ENCODE measurements at regions not wholly inside any gene's neighbourhood (a gene's known extent, or its start where the extent isn't known, plus 50 kb on each side); places are given as distances from the start of the nearest gene placed in this dataset.

DNA sequence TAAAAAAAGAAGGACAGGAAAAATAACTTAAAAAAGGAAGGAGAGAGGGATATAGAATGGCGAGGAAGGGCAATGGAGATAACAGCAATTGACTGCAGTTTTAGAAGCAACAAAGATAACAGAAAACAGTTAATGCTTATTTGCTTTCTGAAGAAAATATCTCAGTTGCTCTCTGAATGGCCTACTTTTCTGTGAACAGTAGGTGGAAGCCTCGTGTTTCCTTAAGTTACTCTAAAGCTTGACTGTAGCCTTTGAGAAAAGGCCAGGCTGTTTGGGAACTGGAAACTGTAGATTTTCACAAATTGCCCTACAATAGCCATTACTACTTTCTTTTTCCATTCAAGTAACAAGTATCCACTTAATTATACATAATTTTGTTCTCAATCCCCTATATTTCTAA is 404.5 kb downstream of the YTHDC2 start:
- TF ChIP-seq, protein P1, sequence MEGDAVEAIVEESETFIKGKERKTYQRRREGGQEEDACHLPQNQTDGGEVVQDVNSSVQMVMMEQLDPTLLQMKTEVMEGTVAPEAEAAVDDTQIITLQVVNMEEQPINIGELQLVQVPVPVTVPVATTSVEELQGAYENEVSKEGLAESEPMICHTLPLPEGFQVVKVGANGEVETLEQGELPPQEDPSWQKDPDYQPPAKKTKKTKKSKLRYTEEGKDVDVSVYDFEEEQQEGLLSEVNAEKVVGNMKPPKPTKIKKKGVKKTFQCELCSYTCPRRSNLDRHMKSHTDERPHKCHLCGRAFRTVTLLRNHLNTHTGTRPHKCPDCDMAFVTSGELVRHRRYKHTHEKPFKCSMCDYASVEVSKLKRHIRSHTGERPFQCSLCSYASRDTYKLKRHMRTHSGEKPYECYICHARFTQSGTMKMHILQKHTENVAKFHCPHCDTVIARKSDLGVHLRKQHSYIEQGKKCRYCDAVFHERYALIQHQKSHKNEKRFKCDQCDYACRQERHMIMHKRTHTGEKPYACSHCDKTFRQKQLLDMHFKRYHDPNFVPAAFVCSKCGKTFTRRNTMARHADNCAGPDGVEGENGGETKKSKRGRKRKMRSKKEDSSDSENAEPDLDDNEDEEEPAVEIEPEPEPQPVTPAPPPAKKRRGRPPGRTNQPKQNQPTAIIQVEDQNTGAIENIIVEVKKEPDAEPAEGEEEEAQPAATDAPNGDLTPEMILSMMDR (IDR thresholded peaks at IDR 0.05): no peak
- TF ChIP-seq POLR2A (IDR thresholded peaks at IDR 0.05) (no peak), POLR2AphosphoS5 (IDR thresholded peaks at IDR 0.05) (no peak)
- H3K27me3 ChIP-seq: no peaks in the 10 kb centered on the region

DNA sequence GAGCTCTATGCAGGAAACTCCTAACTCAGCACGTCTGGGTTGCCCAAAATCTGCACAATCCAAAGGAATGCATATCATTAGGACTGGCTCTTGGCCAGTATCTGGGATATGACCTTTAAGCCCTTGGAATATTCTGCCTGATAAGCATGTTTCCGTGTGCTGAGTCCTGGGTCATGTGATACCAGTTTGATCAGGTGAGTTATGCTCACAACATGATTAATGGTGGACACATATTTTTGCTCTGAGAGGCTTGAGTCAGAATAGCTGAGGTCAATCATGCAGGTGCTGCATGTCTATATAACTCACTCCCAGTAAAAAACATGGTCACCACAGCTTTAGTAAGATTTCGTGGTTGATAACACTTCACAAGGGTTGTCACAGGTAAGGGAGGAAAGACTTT is 408.8 kb downstream of the YTHDC2 start:
- TF ChIP-seq POLR2A (IDR thresholded peaks at IDR 0.05): no peak
- TF ChIP-seq POLR2AphosphoS5 (IDR thresholded peaks at IDR 0.05): no peak
- TF ChIP-seq, protein P1 (IDR thresholded peaks at IDR 0.05): no peak
- intact Hi-C loops (cut with DNase I; ENCODE audit: low total_unique reads): no loop called here
- DNase-seq (ENCODE audit: low spot score in 2 of 2): no peak
- Histone ChIP-seq H3K36me3 (no peaks in the 10 kb centered on the region), H3K4me1 (no peaks in the 10 kb centered on the region), H3K27ac (no peak overlapping the region), H3K4me3 (no peak overlapping the region), H3K27me3 (no peaks in the 10 kb centered on the region), H3K9me3 (no peaks in the 10 kb centered on the region)

More for the DNA sequence above, 404.5 kb downstream of the YTHDC2 start:
- no peak for DNase-seq (ENCODE audit: low spot score in 2 of 2)
- H3K9me3 ChIP-seq: no peaks in the 10 kb centered on the region
- no peaks in the 10 kb centered on the region for H3K4me1 ChIP-seq
- H3K27ac ChIP-seq: no peak overlapping the region
- H3K4me3 ChIP-seq: no peak overlapping the region
- intact Hi-C loops (cut with DNase I; ENCODE audit: low total_unique reads): no loop called here
- no peaks in the 10 kb centered on the region for H3K36me3 ChIP-seq

DNA sequence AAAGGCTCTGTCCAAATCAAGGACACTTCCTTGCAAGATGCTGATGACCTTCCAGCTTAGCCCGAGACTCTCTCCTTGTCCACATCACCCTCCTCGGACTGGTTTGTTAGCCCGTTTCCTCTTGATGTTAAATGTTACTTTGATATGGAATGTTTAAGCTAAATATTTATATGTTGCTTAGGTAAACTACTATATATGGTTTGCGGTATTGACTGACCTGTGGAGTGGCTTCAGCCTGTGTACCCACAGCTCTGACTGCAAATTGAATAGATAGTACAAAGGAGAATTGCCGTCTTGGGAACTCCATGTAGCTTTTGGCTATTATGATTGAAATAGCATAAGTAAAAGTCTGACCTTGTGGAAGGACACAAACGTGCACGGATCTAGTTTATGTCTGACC is 422.0 kb downstream of the YTHDC2 start:
- DNase-seq (ENCODE audit: low spot score in 2 of 2): no peak
- Histone ChIP-seq H3K27me3 (no peaks in the 10 kb centered on the region), H3K4me3 (no peak overlapping the region), H3K4me1 (no peaks in the 10 kb centered on the region), H3K27ac (no peak overlapping the region), H3K9me3 (no peaks in the 10 kb centered on the region), H3K36me3 (no peaks in the 10 kb centered on the region)
- TF ChIP-seq, protein P1 (IDR thresholded peaks at IDR 0.05): no peak
- TF ChIP-seq POLR2AphosphoS5 (IDR thresholded peaks at IDR 0.05) (no peak), POLR2A (IDR thresholded peaks at IDR 0.05) (no peak)
- intact Hi-C loops (cut with DNase I; ENCODE audit: low total_unique reads): no loop called here

DNA sequence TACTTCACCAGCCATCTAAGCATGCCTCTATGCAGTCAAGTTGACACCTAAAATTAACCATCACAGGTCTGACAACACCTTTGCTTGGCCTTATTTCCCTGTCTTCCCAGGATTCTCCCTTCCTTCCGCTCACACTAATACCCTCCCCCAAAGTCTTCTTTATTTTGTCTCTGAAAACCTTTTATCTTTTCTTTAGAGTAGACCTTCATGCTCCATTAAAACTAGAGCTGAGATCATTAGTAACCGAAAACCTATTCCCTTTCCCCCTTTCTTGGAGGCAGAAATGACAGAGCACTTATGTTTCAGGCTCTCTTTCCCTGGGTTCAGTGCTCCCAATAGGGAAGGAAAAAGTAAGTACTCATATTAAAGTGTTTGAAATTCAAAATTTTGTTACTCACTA is 423.8 kb downstream of the YTHDC2 start:
- Histone ChIP-seq H3K9me3 (no peaks in the 10 kb centered on the region), H3K27ac (no peak overlapping the region), H3K27me3 (no peaks in the 10 kb centered on the region), H3K36me3 (no peaks in the 10 kb centered on the region), H3K4me1 (no peaks in the 10 kb centered on the region), H3K4me3 (no peak overlapping the region)
- TF ChIP-seq, protein P1 (IDR thresholded peaks at IDR 0.05): no peak
- TF ChIP-seq POLR2A (IDR thresholded peaks at IDR 0.05) (no peak), POLR2AphosphoS5 (IDR thresholded peaks at IDR 0.05) (no peak)
- intact Hi-C loops (cut with DNase I; ENCODE audit: low total_unique reads): no loop called here
- DNase-seq (ENCODE audit: low spot score in 2 of 2): no peak

DNA sequence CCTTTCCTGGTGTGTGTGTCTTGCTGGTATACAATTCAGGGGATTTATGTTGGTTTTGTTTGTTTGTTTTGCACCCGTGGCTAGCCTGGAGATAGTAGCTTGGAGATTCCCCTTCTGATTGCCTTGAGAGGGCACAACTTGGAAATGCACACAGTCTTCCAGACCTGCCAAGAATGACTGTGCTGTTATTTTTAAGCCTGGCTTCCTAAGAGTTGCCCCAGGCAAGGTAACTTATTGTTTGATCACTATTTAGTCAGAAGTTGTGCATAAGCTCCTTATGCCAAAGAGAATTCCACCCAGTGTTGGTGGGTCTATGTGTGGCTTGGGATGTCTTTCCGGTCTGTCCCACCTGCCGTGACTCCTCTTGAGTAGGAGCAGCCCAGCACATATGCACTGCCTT is 421.9 kb upstream of the KCNN2 start:
- no peaks in the 10 kb centered on the region for H3K4me1 ChIP-seq
- H3K4me3 ChIP-seq: no peak overlapping the region
- H3K27me3 ChIP-seq: no peaks in the 10 kb centered on the region
- TF ChIP-seq POLR2A (IDR thresholded peaks at IDR 0.05): no peak
- TF ChIP-seq, protein P1 (IDR thresholded peaks at IDR 0.05): no peak
- TF ChIP-seq POLR2AphosphoS5 (IDR thresholded peaks at IDR 0.05): no peak
- no peak overlapping the region for H3K27ac ChIP-seq
- no peak for DNase-seq (ENCODE audit: low spot score in 2 of 2)
- no peaks in the 10 kb centered on the region for H3K9me3 ChIP-seq
- no peaks in the 10 kb centered on the region for H3K36me3 ChIP-seq
- intact Hi-C loops (cut with DNase I; ENCODE audit: low total_unique reads): no loop called here

Measured in breast epithelium (tissue), 4 donors.